HEK293 (cell line): ENCODE measurements at regions not wholly inside any gene's neighbourhood (a gene's known extent, or its start where the extent isn't known, plus 50 kb on each side); places are given as distances from the start of the nearest gene placed in this dataset.

Experiments used
- GLI4 ChIP-seq: fragments of 450-650 bp; formaldehyde crosslinking; IDR thresholded peaks from 2 replicates; pipeline ENCODE4 v1.5.1; 2016; ENCODE audit warnings: missing biosample characterization, missing genetic modification characterization
- SETDB1 ChIP-seq: IDR thresholded peaks from one replicate; pipeline ENCODE4 v1.6.1; 2017; ENCODE audit warnings: mild to moderate bottlenecking, low read length, moderate library complexity, mixed read lengths; ENCODE audit not compliant: insufficient read length
- ZNF174 ChIP-seq: fragments of 450-650 bp; formaldehyde crosslinking; IDR thresholded peaks from 2 replicates; pipeline ENCODE4 v1.5.0; 2017; ENCODE audit warnings: missing biosample characterization, mild to moderate bottlenecking, missing genetic modification characterization
- ZNF19 ChIP-seq: fragments of 450-650 bp; formaldehyde crosslinking; IDR thresholded peaks from 2 replicates; pipeline ENCODE4; 2016; ENCODE audit warnings: missing biosample characterization, missing genetic modification characterization, low read depth
- ZNF211 ChIP-seq: fragments of 450-650 bp; formaldehyde crosslinking; IDR thresholded peaks from 2 replicates; pipeline ENCODE4 v1.5.1; 2016; ENCODE audit warnings: low read depth, missing biosample characterization, missing genetic modification characterization
- ZNF324 ChIP-seq: fragments of 450-650 bp; formaldehyde crosslinking; IDR thresholded peaks from 2 replicates; pipeline ENCODE4 v1.5.1; 2016; ENCODE audit warnings: missing biosample characterization, missing genetic modification characterization
- ZNF48 ChIP-seq: fragments of 450-650 bp; formaldehyde crosslinking; IDR thresholded peaks from 2 replicates; pipeline ENCODE4 v1.5.1; 2016; ENCODE audit warnings: missing biosample characterization, missing genetic modification characterization
- ZNF558 ChIP-seq: fragments of 450-650 bp; formaldehyde crosslinking; IDR thresholded peaks from 2 replicates; pipeline ENCODE4 v1.5.1; 2016; ENCODE audit warnings: missing biosample characterization, missing genetic modification characterization
- ZNF670 ChIP-seq: fragments of 450-650 bp; formaldehyde crosslinking; IDR thresholded peaks from 2 replicates; pipeline ENCODE4 v1.5.1; 2016; ENCODE audit warnings: missing biosample characterization, missing genetic modification characterization, low read depth
- TF ChIP-seq, protein P1 (sequence below): fragments of 450-650 bp; formaldehyde crosslinking; IDR thresholded peaks from 2 replicates; pipeline ENCODE4 v1.5.1; 2016; ENCODE audit warnings: missing biosample characterization, missing genetic modification characterization
- TF ChIP-seq, protein P2 (sequence below): fragments of 450-650 bp; formaldehyde crosslinking; IDR thresholded peaks from 2 replicates; pipeline ENCODE4 v1.5.1; 2017; ENCODE audit warnings: missing biosample characterization, missing genetic modification characterization

- TF ChIP-seq, protein P1, sequence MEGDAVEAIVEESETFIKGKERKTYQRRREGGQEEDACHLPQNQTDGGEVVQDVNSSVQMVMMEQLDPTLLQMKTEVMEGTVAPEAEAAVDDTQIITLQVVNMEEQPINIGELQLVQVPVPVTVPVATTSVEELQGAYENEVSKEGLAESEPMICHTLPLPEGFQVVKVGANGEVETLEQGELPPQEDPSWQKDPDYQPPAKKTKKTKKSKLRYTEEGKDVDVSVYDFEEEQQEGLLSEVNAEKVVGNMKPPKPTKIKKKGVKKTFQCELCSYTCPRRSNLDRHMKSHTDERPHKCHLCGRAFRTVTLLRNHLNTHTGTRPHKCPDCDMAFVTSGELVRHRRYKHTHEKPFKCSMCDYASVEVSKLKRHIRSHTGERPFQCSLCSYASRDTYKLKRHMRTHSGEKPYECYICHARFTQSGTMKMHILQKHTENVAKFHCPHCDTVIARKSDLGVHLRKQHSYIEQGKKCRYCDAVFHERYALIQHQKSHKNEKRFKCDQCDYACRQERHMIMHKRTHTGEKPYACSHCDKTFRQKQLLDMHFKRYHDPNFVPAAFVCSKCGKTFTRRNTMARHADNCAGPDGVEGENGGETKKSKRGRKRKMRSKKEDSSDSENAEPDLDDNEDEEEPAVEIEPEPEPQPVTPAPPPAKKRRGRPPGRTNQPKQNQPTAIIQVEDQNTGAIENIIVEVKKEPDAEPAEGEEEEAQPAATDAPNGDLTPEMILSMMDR, result no peak
- no peak for TF ChIP-seq ZNF670
- no peak for TF ChIP-seq ZNF211
- no peak for TF ChIP-seq ZNF48
- TF ChIP-seq ZNF558, result no peak
- no peak for TF ChIP-seq ZNF174 (tag by site-specific recombination)
- TF ChIP-seq ZNF19 (tag by site-specific recombination), result no peak
- no peak for TF ChIP-seq GLI4
- TF ChIP-seq, protein P2, sequence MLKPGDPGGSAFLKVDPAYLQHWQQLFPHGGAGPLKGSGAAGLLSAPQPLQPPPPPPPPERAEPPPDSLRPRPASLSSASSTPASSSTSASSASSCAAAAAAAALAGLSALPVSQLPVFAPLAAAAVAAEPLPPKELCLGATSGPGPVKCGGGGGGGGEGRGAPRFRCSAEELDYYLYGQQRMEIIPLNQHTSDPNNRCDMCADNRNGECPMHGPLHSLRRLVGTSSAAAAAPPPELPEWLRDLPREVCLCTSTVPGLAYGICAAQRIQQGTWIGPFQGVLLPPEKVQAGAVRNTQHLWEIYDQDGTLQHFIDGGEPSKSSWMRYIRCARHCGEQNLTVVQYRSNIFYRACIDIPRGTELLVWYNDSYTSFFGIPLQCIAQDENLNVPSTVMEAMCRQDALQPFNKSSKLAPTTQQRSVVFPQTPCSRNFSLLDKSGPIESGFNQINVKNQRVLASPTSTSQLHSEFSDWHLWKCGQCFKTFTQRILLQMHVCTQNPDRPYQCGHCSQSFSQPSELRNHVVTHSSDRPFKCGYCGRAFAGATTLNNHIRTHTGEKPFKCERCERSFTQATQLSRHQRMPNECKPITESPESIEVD (tag by site-specific recombination), result no peak
- no peak for TF ChIP-seq SETDB1
- no peak for TF ChIP-seq ZNF324 (tag by site-specific recombination)
These were observed 418.6 kb upstream of the KCNMB2 start for GRCh38 chr3:178117641-178118040.
